NT2/D1 (cell line): ENCODE measurements at regions not wholly inside any gene's neighbourhood (a gene's known extent, or its start where the extent isn't known, plus 50 kb on each side); places are given as distances from the start of the nearest gene placed in this dataset.

Experiments
- SUZ12 ChIP-seq: IDR thresholded peaks from 2 replicates; pipeline ENCODE4 v1.6.1; 2011; ENCODE audit not compliant: insufficient read length, insufficient read depth; ENCODE audit errors: extremely low read depth
- YY1 ChIP-seq: IDR thresholded peaks from 2 replicates; pipeline ENCODE4 v1.6.1; 2011; ENCODE audit not compliant: insufficient read length, insufficient read depth
- ZNF274 ChIP-seq: IDR thresholded peaks from 2 replicates; pipeline ENCODE4 v1.6.1; 2011; ENCODE audit warnings: mild to moderate bottlenecking, low read depth, low read length

- TF ChIP-seq ZNF274 (no peak), YY1 (no peak), SUZ12 (no peak)
These were observed 52.5 kb upstream of the SLC14A2 start for GRCh38 chr18:45562567-45563479.
